Thyroid gland (tissue), 4 donors: ENCODE measurements at regions not wholly inside any gene's neighbourhood (a gene's known extent, or its start where the extent isn't known, plus 50 kb on each side); places are given as distances from the start of the nearest gene placed in this dataset.

Experiments
- DNase-seq, 2 donors: peaks; one replicate each; pipeline ENCODE4 v3.0.0-alpha.2; 2019
- H3K27ac ChIP-seq, 3 donors: fragments of 200-600 bp; sonication (generic); 1 replicate in 2 of 3; 2 replicates in 1 of 3; pipeline ENCODE4 v1.5.1; 2016 to 2019; ENCODE audit warnings: mild to moderate bottlenecking in 1 of 3, moderate library complexity in 1 of 3
- H3K27me3 ChIP-seq: fragments of 200-600 bp; sonication (generic); one replicate; pipeline ENCODE4 v1.5.1; 2019
- H3K36me3 ChIP-seq, 2 donors: fragments of 200-600 bp; sonication (generic); one replicate each; pipeline ENCODE4 v1.5.1; 2016 to 2019
- H3K4me1 ChIP-seq, 2 donors: fragments of 200-600 bp; sonication (generic); one replicate each; pipeline ENCODE4 v1.5.1; 2017 to 2019
- H3K4me3 ChIP-seq, 3 donors: fragments of 200-600 bp; sonication (generic); replicated peaks in 1 of 3; 1 replicate in 2 of 3; 2 replicates in 1 of 3; pipeline ENCODE4 v1.5.1; 2016; ENCODE audit warnings: mild to moderate bottlenecking in 1 of 3
- H3K9me3 ChIP-seq: fragments of 200-600 bp; sonication (generic); one replicate; pipeline ENCODE4 v1.5.1; 2017
- CTCF ChIP-seq, 6 experiments: fragments of 200-600 bp in 3 of 6; fragments of 450-650 bp in 3 of 6; sonication (generic) in 3 of 6; IDR thresholded peaks; one replicate each; pipeline ENCODE4 v1.5.1; 2016 to 2019; ENCODE audit warnings: antibody characterized with exemption in 6 of 6, mild to moderate bottlenecking in 2 of 6, inconsistent platforms in 1 of 6, moderate library complexity in 1 of 6
- POLR2A ChIP-seq, 2 donors: fragments of 450-650 bp; IDR thresholded peaks; one replicate each; pipeline ENCODE4 v1.6.1; 2017; ENCODE audit warnings: antibody characterized with exemption in 2 of 2, mild to moderate bottlenecking in 2 of 2, moderate library complexity in 1 of 2
- WGBS, 2 donors: methylation state at CpG; one replicate each; pipeline ENCODE4 v1.1.5; 2017; 5-methylcytosine and 5-hydroxymethylcytosine counted together
- intact Hi-C: fragments of 100-400 bp; cut with DNase I; formaldehyde crosslinking; loops from one replicate; pipeline ENCODE4 v1.15.1; 2023

DNA sequence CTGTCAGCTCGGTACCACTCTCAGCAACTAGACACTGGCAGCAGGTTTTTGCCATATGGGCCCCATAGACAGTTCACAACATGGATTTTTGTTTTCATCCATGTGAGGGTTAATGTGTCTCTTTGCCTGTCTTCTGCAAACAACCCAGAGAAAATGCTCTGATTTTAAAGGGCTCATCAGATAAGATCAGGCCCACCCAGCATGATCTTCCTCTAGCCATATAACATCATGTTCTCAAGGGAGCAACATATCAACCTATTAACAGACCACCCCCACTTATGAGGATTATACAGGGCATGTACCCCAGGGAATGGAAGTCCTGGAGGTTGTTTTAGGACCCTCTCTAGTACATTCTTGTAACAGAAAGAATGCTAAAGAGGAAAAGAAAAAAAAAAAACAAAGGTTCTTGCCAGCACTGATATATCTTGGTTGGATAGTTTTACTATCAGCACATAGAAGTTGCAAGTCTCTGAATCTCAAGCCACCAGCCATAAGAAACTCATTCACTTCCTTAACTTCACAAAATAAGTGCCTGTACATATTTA, 1015.1 kb downstream of the TLE4 start:
- TF ChIP-seq CTCF (IDR thresholded peaks at IDR 0.05) (no peak), POLR2A (IDR thresholded peaks at IDR 0.05) (no peak)
- Histone ChIP-seq H3K27ac (no peak overlapping the region), H3K36me3 (no peaks in the 10 kb centered on the region), H3K4me1 (no peaks in the 10 kb centered on the region), H3K9me3 (no peaks in the 10 kb centered on the region), H3K27me3 (no peaks in the 10 kb centered on the region), H3K4me3 (no peak overlapping the region)
- intact Hi-C loops, result no loop called here
- no peak for DNase-seq
- 70 to 92% methylated on average over 1 of the region's 1 CpG for WGBS, 2 donors

GRCh38 chr9:80571953-80572352, 1000.2 kb downstream of the TLE4 start:
- H3K4me3 ChIP-seq, result no peak overlapping the region
- TF ChIP-seq POLR2A (IDR thresholded peaks at IDR 0.05) (no peak), CTCF (IDR thresholded peaks at IDR 0.05) (no peak)
- H3K36me3 ChIP-seq, result no peaks in the 10 kb centered on the region
- intact Hi-C loops, result no loop called here
- DNase-seq, result no peak
- H3K4me1 ChIP-seq, result no peaks in the 10 kb centered on the region
- H3K9me3 ChIP-seq, result peaks cover 7% of the 10 kb centered on the region
- WGBS, 2 donors, result 71 to 75% methylated on average over 3 of the region's 3 CpGs
- no peaks in the 10 kb centered on the region for H3K27me3 ChIP-seq
- H3K27ac ChIP-seq, result no peak overlapping the region

DNA sequence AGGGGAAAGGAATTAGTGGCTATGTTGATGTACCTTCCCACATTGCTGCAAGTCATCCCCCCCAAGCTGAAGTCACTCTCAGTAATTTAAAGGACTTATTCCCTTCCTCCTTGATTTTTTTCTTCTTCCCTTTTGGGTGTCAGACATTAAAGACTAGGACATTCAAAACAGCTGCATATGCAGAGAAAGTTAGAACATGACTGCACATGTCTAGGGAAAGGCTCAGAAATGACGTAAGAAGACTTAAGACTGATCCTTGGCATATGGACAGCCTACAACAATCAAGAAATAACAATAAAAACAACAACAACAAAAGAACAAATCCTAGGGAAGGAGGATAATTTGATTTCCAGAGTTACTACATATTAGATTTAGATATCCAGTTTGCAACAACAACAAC, 997.5 kb downstream of the TLE4 start:
- DNase-seq, result no peak
- H3K4me1 ChIP-seq, result no peaks in the 10 kb centered on the region
- peaks cover 7% of the 10 kb centered on the region for H3K9me3 ChIP-seq
- no peaks in the 10 kb centered on the region for H3K36me3 ChIP-seq
- H3K4me3 ChIP-seq, result no peak overlapping the region
- no peak overlapping the region for H3K27ac ChIP-seq
- intact Hi-C loops, result no loop called here
- WGBS, 2 donors, result 75 to 93% methylated on average over 1 of the region's 1 CpG
- TF ChIP-seq POLR2A (IDR thresholded peaks at IDR 0.05) (no peak), CTCF (IDR thresholded peaks at IDR 0.05) (no peak)
- no peaks in the 10 kb centered on the region for H3K27me3 ChIP-seq

DNA sequence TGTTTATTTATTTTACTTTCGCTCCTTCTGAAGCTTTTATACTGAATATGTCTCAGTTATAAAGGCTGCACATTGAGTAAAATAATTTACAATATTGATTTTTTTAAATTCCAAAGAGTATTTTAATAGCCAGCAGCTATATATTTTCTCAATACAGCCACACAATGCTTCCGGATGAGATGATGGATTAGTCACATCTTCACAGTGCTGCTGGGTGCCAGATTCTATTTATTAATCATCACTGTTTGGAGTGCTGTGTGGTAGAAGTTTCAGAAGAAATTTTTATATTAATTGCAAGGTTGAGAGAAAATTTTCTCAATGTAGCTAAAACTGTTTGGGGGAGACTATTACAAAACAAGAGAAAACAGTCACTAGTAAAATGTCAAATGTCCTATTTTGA, 989.8 kb downstream of the TLE4 start:
- Histone ChIP-seq H3K9me3 (no peaks in the 10 kb centered on the region), H3K27me3 (no peaks in the 10 kb centered on the region), H3K36me3 (no peaks in the 10 kb centered on the region), H3K4me1 (no peaks in the 10 kb centered on the region), H3K27ac (no peak overlapping the region), H3K4me3 (no peak overlapping the region)
- TF ChIP-seq POLR2A (IDR thresholded peaks at IDR 0.05) (no peak), CTCF (IDR thresholded peaks at IDR 0.05) (no peak)
- 87 to 90% methylated on average over 2 of the region's 2 CpGs for WGBS, 2 donors
- intact Hi-C loops, result no loop called here
- no peak for DNase-seq

GRCh38 chr9:80560976-80561375, 989.2 kb downstream of the TLE4 start:
- WGBS, 2 donors, result 92 to 93% methylated on average over 2 of the region's 2 CpGs
- Histone ChIP-seq H3K27ac (no peak overlapping the region), H3K9me3 (no peaks in the 10 kb centered on the region), H3K4me3 (no peak overlapping the region), H3K36me3 (no peaks in the 10 kb centered on the region), H3K4me1 (no peaks in the 10 kb centered on the region), H3K27me3 (no peaks in the 10 kb centered on the region)
- intact Hi-C loops, result no loop called here
- DNase-seq, result no peak
- TF ChIP-seq CTCF (IDR thresholded peaks at IDR 0.05) (no peak), POLR2A (IDR thresholded peaks at IDR 0.05) (no peak)
